IMR-90 (cell line): ENCODE measurements at regions not wholly inside any gene's neighbourhood (a gene's known extent, or its start where the extent isn't known, plus 50 kb on each side); places are given as distances from the start of the nearest gene placed in this dataset.

ENCODE experiments used
- ATAC-seq: fragments of 200-7000 bp; cut with Tn5 transposase; 2 replicates; pipeline ENCODE4 v1.9.1; 2020; ENCODE audit warnings: low read depth, mild to moderate bottlenecking, moderate library complexity
- BruUV-seq: library from RNA; stranded (reverse); fragments of 400-500 nt; replicated peaks from 2 replicates; lab custom pipeline; 2021; lab: Mats Ljungman, UMichigan
- CTCF ChIA-PET: fragments of 300-600 bp; formaldehyde crosslinking; extraction: SDS; loops from one replicate; lab custom pipeline; 2021; ENCODE audit warnings: antibody characterized with exemption; lab: Yijun Ruan, JAX
- POLR2A ChIA-PET: fragments of 300-600 bp; sonication (Branson Sonifier 250); formaldehyde crosslinking; loops from one replicate; lab custom pipeline; 2022; ENCODE audit warnings: antibody characterized with exemption; ENCODE audit not compliant: unreplicated experiment; lab: Charles Lee
- DNase-seq: peaks from one replicate; pipeline ENCODE4 v3.0.0; 2013
- H2AFZ ChIP-seq: replicated peaks from 2 replicates; pipeline ENCODE3; 2013; ENCODE audit warnings: low read length, mild to moderate bottlenecking; ENCODE audit not compliant: poor library complexity
- H2AK5ac ChIP-seq: 2 replicates; pipeline ENCODE4 v1.6.1; 2013; ENCODE audit warnings: low read depth, low read length, inconsistent platforms
- H2AK9ac ChIP-seq: replicated peaks from 2 replicates; pipeline ENCODE3; 2013; ENCODE audit warnings: mild to moderate bottlenecking, low read depth, low read length, moderate library complexity; ENCODE audit not compliant: poor library complexity
- H2BK120ac ChIP-seq: 2 replicates; pipeline ENCODE4 v1.6.1; 2013; ENCODE audit warnings: low read depth, low read length, inconsistent platforms
- H2BK15ac ChIP-seq: 3 replicates; pipeline ENCODE4 v1.6.1; 2013; ENCODE audit warnings: low read depth, low read length, inconsistent platforms
- H2BK20ac ChIP-seq: 2 replicates; pipeline ENCODE4 v1.6.1; 2013; ENCODE audit warnings: low read depth, mild to moderate bottlenecking, inconsistent platforms, low read length, moderate library complexity
- H2BK5ac ChIP-seq: 2 replicates; pipeline ENCODE4 v1.6.1; 2013; ENCODE audit warnings: mild to moderate bottlenecking, low read depth, low read length, inconsistent platforms; ENCODE audit not compliant: poor library complexity, severe bottlenecking
- H3K14ac ChIP-seq: replicated peaks from 2 replicates; pipeline ENCODE4 v1.6.1; 2013; ENCODE audit warnings: low read depth, low read length, inconsistent platforms
- H3K18ac ChIP-seq: 2 replicates; pipeline ENCODE4 v1.6.1; 2013; ENCODE audit warnings: low read depth, low read length, control low read depth
- H3K23ac ChIP-seq: 2 replicates; pipeline ENCODE4 v1.6.1; 2013; ENCODE audit warnings: low read depth, low read length, inconsistent platforms
- H3K27ac ChIP-seq: 2 replicates; pipeline ENCODE4 v1.5.1; 2013; ENCODE audit warnings: mild to moderate bottlenecking, control low read depth, low read length; ENCODE audit not compliant: insufficient read depth
- H3K27me3 ChIP-seq: 2 replicates; pipeline ENCODE4 v1.6.1; 2013; ENCODE audit warnings: low read length; ENCODE audit not compliant: control insufficient read depth, insufficient read depth
- H3K36me3 ChIP-seq: 2 replicates; pipeline ENCODE4 v1.6.1; 2013; ENCODE audit warnings: low read length, mixed read lengths; ENCODE audit not compliant: control insufficient read depth, insufficient read depth
- H3K4ac ChIP-seq: 2 replicates; pipeline ENCODE4 v1.6.1; 2013; ENCODE audit warnings: low read depth, low read length, inconsistent platforms
- H3K4me1 ChIP-seq: 2 replicates; pipeline ENCODE4 v1.6.1; 2013; ENCODE audit warnings: low read length, mixed read lengths; ENCODE audit not compliant: control insufficient read depth, insufficient read depth
- H3K4me2 ChIP-seq: 2 replicates; pipeline ENCODE4 v1.6.1; 2013; ENCODE audit warnings: low read depth, mild to moderate bottlenecking, control low read depth, low read length, moderate library complexity
- H3K4me3 ChIP-seq: 2 replicates; pipeline ENCODE4 v1.5.1; 2013; ENCODE audit warnings: low read depth, mild to moderate bottlenecking, control low read depth, low read length, moderate library complexity; ENCODE audit not compliant: insufficient read depth
- H3K56ac ChIP-seq: 2 replicates; pipeline ENCODE4 v1.6.1; 2013; ENCODE audit warnings: low read length, inconsistent platforms; ENCODE audit not compliant: insufficient read depth; ENCODE audit errors: extremely low read depth
- H3K79me1 ChIP-seq, 2 experiments: 2 replicates each; pipeline ENCODE4 v1.6.1; 2013; ENCODE audit warnings: low read length in 2 of 2, inconsistent platforms in 1 of 2, low read depth in 1 of 2
- H3K9ac ChIP-seq: 2 replicates; pipeline ENCODE4 v1.6.1; 2013; ENCODE audit warnings: low read depth, low read length, control low read depth
- H3K9me1 ChIP-seq: 2 replicates; pipeline ENCODE4 v1.6.1; 2013; ENCODE audit warnings: low read length, inconsistent platforms; ENCODE audit not compliant: insufficient read depth
- H3K9me3 ChIP-seq: 2 replicates; pipeline ENCODE4 v1.6.1; 2013; ENCODE audit warnings: low read length; ENCODE audit not compliant: control insufficient read depth, insufficient read depth
- H4K20me1 ChIP-seq: 2 replicates; pipeline ENCODE4 v1.6.1; 2013; ENCODE audit warnings: low read length, inconsistent platforms; ENCODE audit not compliant: insufficient read depth
- H4K5ac ChIP-seq: 2 replicates; pipeline ENCODE4 v1.6.1; 2013; ENCODE audit warnings: mild to moderate bottlenecking, low read depth, low read length, control low read depth
- H4K8ac ChIP-seq, 2 experiments: 2 replicates each; pipeline ENCODE4 v1.6.1; 2013; ENCODE audit warnings: low read depth in 2 of 2, low read length in 2 of 2, control low read depth in 1 of 2, inconsistent platforms in 1 of 2
- H4K91ac ChIP-seq: 2 replicates; pipeline ENCODE4 v1.6.1; 2013; ENCODE audit warnings: low read depth, low read length, inconsistent platforms; ENCODE audit not compliant: insufficient read depth
- BHLHE40 ChIP-seq: fragments of 150-350 bp; IDR thresholded peaks from 2 replicates; pipeline ENCODE4 v1.6.1; 2016; ENCODE audit warnings: mild to moderate bottlenecking, low read depth, low read length
- MXI1 ChIP-seq: IDR thresholded peaks from 2 replicates; pipeline ENCODE4 v1.6.1; 2012; ENCODE audit warnings: low read depth, mild to moderate bottlenecking, low read length, moderate library complexity, borderline replicate concordance
- NFE2L2 ChIP-seq: fragments of 150-350 bp; IDR thresholded peaks from 2 replicates; pipeline ENCODE4 v1.6.1; 2016; ENCODE audit warnings: low read depth, mild to moderate bottlenecking, low read length
- POLR2A ChIP-seq: IDR thresholded peaks from 2 replicates; pipeline ENCODE4 v1.6.1; 2012; ENCODE audit warnings: mild to moderate bottlenecking, low read depth, low read length
- RAD21 ChIP-seq: IDR thresholded peaks from 2 replicates; pipeline ENCODE4 v1.6.1; 2012; ENCODE audit warnings: low read length, improper control_type of control experiment
- RCOR1 ChIP-seq: IDR thresholded peaks from 2 replicates; pipeline ENCODE4 v1.6.1; 2012; ENCODE audit warnings: mild to moderate bottlenecking, low read length, improper control_type of control experiment; ENCODE audit not compliant: insufficient replicate concordance
- SMC3 ChIP-seq: fragments of 150-350 bp; IDR thresholded peaks from 2 replicates; pipeline ENCODE4 v1.6.1; 2016; ENCODE audit warnings: low read depth, mild to moderate bottlenecking, antibody characterized with exemption, low read length, moderate library complexity
- WGBS, 2 experiments: methylation state at CpG; one replicate each; pipeline versions ENCODE4 v1.1.5 to v1.1.7; 2013; ENCODE audit warnings: missing lambda C conversion rate in 2 of 2; ENCODE audit not compliant: insufficient read length in 1 of 2; ENCODE audit errors: extremely low coverage in 2 of 2; 5-methylcytosine and 5-hydroxymethylcytosine counted together
- dilution Hi-C: fragments of 300-500 bp; cut with HindIII; formaldehyde crosslinking; loops from one replicate; pipeline ENCODE4 v1.14.3; 2018; ENCODE audit warnings: low sequenced_read_pairs; ENCODE audit not compliant: unreplicated experiment
- in situ Hi-C: fragments of 300-500 bp; cut with MboI; formaldehyde crosslinking; loops from 3 replicates; pipeline ENCODE4 v1.14.3; 2019; ENCODE audit warnings: low sequenced_read_pairs, inconsistent platforms, mixed read lengths
- intact Hi-C: fragments of 100-400 bp; cut with micrococcal nuclease; formaldehyde crosslinking; loops from 2 replicates; pipeline ENCODE4 v1.10.0; 2022
- TF ChIP-seq, protein P1 (sequence below): conservative IDR thresholded peaks from 2 replicates; pipeline ENCODE4 v1.5.1; 2012; ENCODE audit warnings: mild to moderate bottlenecking, low read depth, low read length, improper control_type of control experiment
- TF ChIP-seq, protein P2 (sequence below): fragments of 150-350 bp; IDR thresholded peaks from 2 replicates; pipeline ENCODE4 v1.6.1; 2016; ENCODE audit warnings: low read depth, mild to moderate bottlenecking, low read length, moderate library complexity, borderline replicate concordance

DNA sequence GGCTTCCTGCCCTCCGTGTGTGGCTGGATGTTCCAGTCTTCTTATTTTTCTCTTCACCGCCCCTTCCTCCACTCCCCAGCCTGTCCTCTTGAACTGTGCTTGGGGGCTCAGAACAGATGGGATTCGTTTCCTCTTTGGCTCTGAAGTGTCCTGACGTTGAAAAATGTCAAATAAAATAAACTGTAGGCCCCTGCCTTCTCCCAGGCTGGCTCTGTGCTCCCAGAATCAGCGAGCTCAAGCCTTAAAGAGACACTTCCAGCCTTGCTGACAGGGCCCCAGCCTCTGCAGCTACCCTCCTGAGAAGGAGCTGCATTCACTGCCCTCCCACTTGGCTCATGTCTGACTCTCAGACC is 104.2 kb upstream of the IPO9 start:
- H3K4ac ChIP-seq = peak overlapping the region; percentile 72
- peak overlapping the region; percentile 29; the same call in 1 of the 2 replicates for H2BK120ac ChIP-seq
- H3K56ac ChIP-seq = no peak overlapping the region
- H2AFZ ChIP-seq = no peak overlapping the region
- ChIA-PET POLR2A (no interaction called here), CTCF (no interaction called here)
- peak overlapping the region; percentile 63 for H3K27ac ChIP-seq
- peak overlapping the region; percentile 52 for H4K5ac ChIP-seq
- dilution Hi-C loops (no loop called here), in situ Hi-C loops (no loop called here), intact Hi-C loops (no loop called here)
- peak overlapping the region; percentile 92 for H2AK5ac ChIP-seq
- TF ChIP-seq, protein P1, sequence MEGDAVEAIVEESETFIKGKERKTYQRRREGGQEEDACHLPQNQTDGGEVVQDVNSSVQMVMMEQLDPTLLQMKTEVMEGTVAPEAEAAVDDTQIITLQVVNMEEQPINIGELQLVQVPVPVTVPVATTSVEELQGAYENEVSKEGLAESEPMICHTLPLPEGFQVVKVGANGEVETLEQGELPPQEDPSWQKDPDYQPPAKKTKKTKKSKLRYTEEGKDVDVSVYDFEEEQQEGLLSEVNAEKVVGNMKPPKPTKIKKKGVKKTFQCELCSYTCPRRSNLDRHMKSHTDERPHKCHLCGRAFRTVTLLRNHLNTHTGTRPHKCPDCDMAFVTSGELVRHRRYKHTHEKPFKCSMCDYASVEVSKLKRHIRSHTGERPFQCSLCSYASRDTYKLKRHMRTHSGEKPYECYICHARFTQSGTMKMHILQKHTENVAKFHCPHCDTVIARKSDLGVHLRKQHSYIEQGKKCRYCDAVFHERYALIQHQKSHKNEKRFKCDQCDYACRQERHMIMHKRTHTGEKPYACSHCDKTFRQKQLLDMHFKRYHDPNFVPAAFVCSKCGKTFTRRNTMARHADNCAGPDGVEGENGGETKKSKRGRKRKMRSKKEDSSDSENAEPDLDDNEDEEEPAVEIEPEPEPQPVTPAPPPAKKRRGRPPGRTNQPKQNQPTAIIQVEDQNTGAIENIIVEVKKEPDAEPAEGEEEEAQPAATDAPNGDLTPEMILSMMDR = no peak
- TF ChIP-seq BHLHE40 (no peak), POLR2A (no peak), RCOR1 (no peak), MXI1 (no peak), SMC3 (no peak), RAD21 (no peak), NFE2L2 (no peak)
- TF ChIP-seq, protein P2, sequence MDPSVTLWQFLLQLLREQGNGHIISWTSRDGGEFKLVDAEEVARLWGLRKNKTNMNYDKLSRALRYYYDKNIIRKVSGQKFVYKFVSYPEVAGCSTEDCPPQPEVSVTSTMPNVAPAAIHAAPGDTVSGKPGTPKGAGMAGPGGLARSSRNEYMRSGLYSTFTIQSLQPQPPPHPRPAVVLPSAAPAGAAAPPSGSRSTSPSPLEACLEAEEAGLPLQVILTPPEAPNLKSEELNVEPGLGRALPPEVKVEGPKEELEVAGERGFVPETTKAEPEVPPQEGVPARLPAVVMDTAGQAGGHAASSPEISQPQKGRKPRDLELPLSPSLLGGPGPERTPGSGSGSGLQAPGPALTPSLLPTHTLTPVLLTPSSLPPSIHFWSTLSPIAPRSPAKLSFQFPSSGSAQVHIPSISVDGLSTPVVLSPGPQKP = no peak
- no peaks in the 10 kb centered on the region for H3K27me3 ChIP-seq
- ATAC-seq (peak; percentile 47), DNase-seq (peak; percentile 53)
- no peaks in the 10 kb centered on the region for H3K9me3 ChIP-seq
- H3K23ac ChIP-seq = peak overlapping the region; percentile 82; the same call in 1 of the 2 replicates
- H3K79me1 ChIP-seq = peaks cover 47 to 93% of the 10 kb centered on the region in 2 experiments
- H3K4me3 ChIP-seq = no peak overlapping the region
- H3K4me2 ChIP-seq = peak overlapping the region; percentile 26
- peak overlapping the region; percentile 81 for H3K18ac ChIP-seq
- peak overlapping the region; percentile 75; the same call in 1 of the 2 replicates for H4K91ac ChIP-seq
- peak overlapping the region; percentile 18; the same call in 1 of the 2 replicates for H2BK20ac ChIP-seq
- BruUV-seq = no TSS peak
- 19% methylated on average over 4 of the region's 5 CpGs; no CpG with 5 or more reads in 1 of the 2 experiments for WGBS, 2 experiments
- peaks cover 72% of the 10 kb centered on the region; the same call in 1 of the 2 replicates for H4K20me1 ChIP-seq
- peaks cover 31% of the 10 kb centered on the region for H3K4me1 ChIP-seq
- peaks cover 39% of the 10 kb centered on the region for H3K9me1 ChIP-seq
- H3K36me3 ChIP-seq = peaks cover 5% of the 10 kb centered on the region; the same call in 1 of the 2 replicates
- peak overlapping the region; percentile 45 for H2BK5ac ChIP-seq
- H4K8ac ChIP-seq = peak overlapping the region; percentile 59 to 63; a peak in 3 of 4 replicates
- H3K9ac ChIP-seq = 0 out of 2 replicates have a peak overlapping the region, but pooled peaks have one; percentile 4
- peak overlapping the region; percentile 47 for H3K14ac ChIP-seq
- no peak overlapping the region; the same call in 2 of the 3 replicates for H2BK15ac ChIP-seq
- no peak overlapping the region for H2AK9ac ChIP-seq
